Calu3 (cell line): ENCODE measurements at regions not wholly inside any gene's neighbourhood (a gene's known extent, or its start where the extent isn't known, plus 50 kb on each side); places are given as distances from the start of the nearest gene placed in this dataset.

Experiments used
- BruUV-seq: library from RNA; stranded (reverse); fragments of 400-500 nt; replicated peaks from 2 replicates; lab custom pipeline; 2021; lab: Mats Ljungman, UMichigan
- CTCF ChIA-PET: fragments of 300-600 bp; sonication (Branson Sonifier 250); formaldehyde crosslinking; loops from one replicate; lab custom pipeline; 2022; ENCODE audit warnings: antibody characterized with exemption; lab: Charles Lee
- DNase-seq: peaks from one replicate; pipeline ENCODE4 v3.0.0; 2022
- H3K27ac Mint-ChIP-seq: one replicate; pipeline ENCODE4 v1.8.0; 2022; ENCODE audit warnings: mixed read lengths; ENCODE audit not compliant: unreplicated experiment
- H3K27me3 Mint-ChIP-seq: one replicate; pipeline ENCODE4 v1.8.0; 2022; ENCODE audit warnings: mixed read lengths; ENCODE audit not compliant: unreplicated experiment
- H3K36me3 Mint-ChIP-seq: one replicate; pipeline ENCODE4 v1.8.0; 2022; ENCODE audit warnings: mild to moderate bottlenecking, moderate library complexity, mixed read lengths; ENCODE audit not compliant: insufficient read depth, unreplicated experiment
- H3K4me1 Mint-ChIP-seq: one replicate; pipeline ENCODE4 v1.8.0; 2022; ENCODE audit warnings: mild to moderate bottlenecking, low read depth, mixed read lengths; ENCODE audit not compliant: unreplicated experiment
- H3K4me3 Mint-ChIP-seq: one replicate; pipeline ENCODE4 v1.8.0; 2022; ENCODE audit warnings: mild to moderate bottlenecking, low read depth, moderate library complexity, mixed read lengths; ENCODE audit not compliant: unreplicated experiment
- H3K9me3 Mint-ChIP-seq: one replicate; pipeline ENCODE4 v1.8.0; 2022; ENCODE audit warnings: low read depth, mixed read lengths; ENCODE audit not compliant: unreplicated experiment
- CTCF ChIP-seq: fragments of 200-600 bp; IDR thresholded peaks from one replicate; pipeline ENCODE4 v1.8.0; 2022; ENCODE audit warnings: antibody characterized with exemption; ENCODE audit not compliant: unreplicated experiment
- intact Hi-C: fragments of 100-400 bp; cut with micrococcal nuclease; formaldehyde crosslinking; loops from one replicate; pipeline ENCODE4 v1.10.0; 2022; ENCODE audit not compliant: unreplicated experiment

- no TSS peak for BruUV-seq
- no peak overlapping the region for H3K4me3 Mint-ChIP-seq
- peaks cover 2% of the 10 kb centered on the region for H3K9me3 Mint-ChIP-seq
- H3K36me3 Mint-ChIP-seq, result no peaks in the 10 kb centered on the region
- peaks cover 9% of the 10 kb centered on the region for H3K4me1 Mint-ChIP-seq
- intact Hi-C loops, result no loop called here
- DNase-seq, result no peak
- no peak for TF ChIP-seq CTCF
- H3K27me3 Mint-ChIP-seq, result peaks cover 40% of the 10 kb centered on the region
- CTCF ChIA-PET, result interaction anchor here (0.5 to 0.8 kb wide), 2 partner anchors 146 to 214 kb away, joined by 3 read pairs; no protein-coding TSS in a partner anchor
- no peak overlapping the region for H3K27ac Mint-ChIP-seq
Observed at GRCh38 chr4:16437836-16438235, 211.6 kb upstream of the TAPT1 start.

GRCh38 chr4:16431866-16432265, 205.6 kb upstream of the TAPT1 start:
- no TSS peak for BruUV-seq
- no peak overlapping the region for H3K4me3 Mint-ChIP-seq
- CTCF ChIA-PET, result no interaction called here
- no peaks in the 10 kb centered on the region for H3K9me3 Mint-ChIP-seq
- H3K27ac Mint-ChIP-seq, result no peak overlapping the region
- H3K36me3 Mint-ChIP-seq, result no peaks in the 10 kb centered on the region
- intact Hi-C loops, result no loop called here
- no peak for TF ChIP-seq CTCF
- DNase-seq, result no peak
- no peaks in the 10 kb centered on the region for H3K27me3 Mint-ChIP-seq
- no peaks in the 10 kb centered on the region for H3K4me1 Mint-ChIP-seq

GRCh38 chr4:16418814-16419213, 192.5 kb upstream of the TAPT1 start:
- no peaks in the 10 kb centered on the region for H3K36me3 Mint-ChIP-seq
- no peak for DNase-seq
- intact Hi-C loops, result no loop called here

GRCh38 chr4:16417198-16417597, 190.9 kb upstream of the TAPT1 start:
- H3K9me3 Mint-ChIP-seq, result peaks cover 3% of the 10 kb centered on the region
- BruUV-seq, result no TSS peak
- no peak for DNase-seq
- TF ChIP-seq CTCF, result no peak
- H3K36me3 Mint-ChIP-seq, result no peaks in the 10 kb centered on the region
- no peak overlapping the region for H3K4me3 Mint-ChIP-seq
- no peak overlapping the region for H3K27ac Mint-ChIP-seq
- intact Hi-C loops, result no loop called here
- CTCF ChIA-PET, result no interaction called here
- H3K27me3 Mint-ChIP-seq, result no peaks in the 10 kb centered on the region
- no peaks in the 10 kb centered on the region for H3K4me1 Mint-ChIP-seq

More at GRCh38 chr4:16418814-16419213, 192.5 kb upstream of the TAPT1 start:
- H3K4me1 Mint-ChIP-seq, result no peaks in the 10 kb centered on the region
- no peak overlapping the region for H3K27ac Mint-ChIP-seq
- peaks cover 3% of the 10 kb centered on the region for H3K9me3 Mint-ChIP-seq
- H3K27me3 Mint-ChIP-seq, result no peaks in the 10 kb centered on the region
- H3K4me3 Mint-ChIP-seq, result no peak overlapping the region
- TF ChIP-seq CTCF, result no peak
- BruUV-seq, result no TSS peak
- CTCF ChIA-PET, result no interaction called here
